ENCODE measurements at regions not wholly inside any gene's neighbourhood (a gene's known extent, or its start where the extent isn't known, plus 50 kb on each side); places are given as distances from the start of the nearest gene placed in this dataset.
"Not testable (repeated sequence)": the region's sequence is repeated elsewhere in the genome, so short reads cannot be mapped to it uniquely, and the experiment has no call there.

DNA sequence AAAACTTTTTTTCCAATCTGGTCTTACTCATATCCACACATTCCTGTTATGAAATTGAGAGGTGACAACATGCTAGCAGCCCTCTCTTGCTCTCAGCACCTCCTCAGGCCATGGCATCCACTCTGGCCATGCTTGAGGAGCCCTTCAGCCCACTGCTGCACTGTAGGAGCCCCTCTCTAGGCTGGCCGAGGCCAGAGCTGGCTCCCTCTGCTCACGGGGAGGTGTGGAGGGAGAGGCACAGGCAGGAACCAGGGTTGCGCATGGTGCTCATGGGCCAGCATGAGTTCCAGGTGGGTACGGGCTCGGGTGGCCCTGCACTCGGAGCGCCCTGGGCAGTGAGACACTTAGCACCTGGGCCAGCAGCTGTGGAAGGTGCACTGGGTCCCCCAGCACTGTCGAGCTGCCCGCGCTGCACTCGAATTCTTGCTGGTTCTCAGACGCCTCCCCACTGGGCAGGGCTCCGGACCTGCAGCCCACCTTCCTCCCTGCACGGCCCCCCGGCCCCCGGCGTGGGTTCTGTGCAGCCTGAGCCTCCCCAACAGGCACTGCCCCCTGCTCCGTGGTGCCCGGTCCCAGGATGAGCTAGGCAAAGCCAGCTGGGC is 1669.6 kb upstream of the CELF4 start:
- no peak for DNase-seq (ENCODE audit: low read depth in 2 of 2)

DNA sequence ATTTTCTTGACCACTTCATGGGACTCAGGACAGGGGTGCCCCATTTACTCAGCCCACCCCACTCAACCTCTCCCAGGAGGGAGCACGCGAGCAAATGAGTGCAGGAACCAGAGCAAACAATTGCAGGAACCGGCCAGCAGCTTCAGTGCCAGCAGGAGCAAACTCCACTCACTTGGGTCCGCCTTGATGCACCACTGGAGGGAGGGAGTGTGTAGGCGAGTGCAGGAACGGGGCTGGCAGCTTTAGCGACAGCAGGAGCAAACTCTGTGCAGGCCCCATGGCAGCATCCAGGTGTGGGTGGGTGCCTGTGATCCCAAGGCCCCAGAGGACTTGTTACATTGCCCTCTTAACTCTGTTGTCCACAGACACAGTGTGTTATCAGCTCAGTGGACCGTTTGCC is 1667.3 kb upstream of the CELF4 start:
- no peak for DNase-seq (ENCODE audit: low read depth in 2 of 2)

DNA sequence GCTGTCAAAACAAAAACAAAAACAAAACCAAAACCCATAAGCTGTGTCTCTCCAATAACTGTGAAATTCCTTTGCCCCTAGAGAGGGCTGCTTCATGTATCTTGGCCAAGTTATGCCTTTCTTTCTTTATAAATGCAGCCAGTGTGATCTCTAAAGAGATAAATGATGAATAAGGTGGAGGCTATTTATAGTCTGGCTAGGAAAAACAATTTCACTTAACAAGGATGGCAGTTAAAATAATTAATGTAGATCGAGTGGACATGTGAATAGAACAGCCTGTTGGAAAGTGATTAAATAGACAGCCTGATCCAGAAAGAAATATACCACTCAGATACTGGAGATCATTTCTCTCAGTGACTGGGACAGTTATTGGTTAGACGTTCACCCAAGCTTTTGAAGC is 1666.9 kb upstream of the CELF4 start:
- DNase-seq (ENCODE audit: low read depth in 2 of 2) = no peak

DNA sequence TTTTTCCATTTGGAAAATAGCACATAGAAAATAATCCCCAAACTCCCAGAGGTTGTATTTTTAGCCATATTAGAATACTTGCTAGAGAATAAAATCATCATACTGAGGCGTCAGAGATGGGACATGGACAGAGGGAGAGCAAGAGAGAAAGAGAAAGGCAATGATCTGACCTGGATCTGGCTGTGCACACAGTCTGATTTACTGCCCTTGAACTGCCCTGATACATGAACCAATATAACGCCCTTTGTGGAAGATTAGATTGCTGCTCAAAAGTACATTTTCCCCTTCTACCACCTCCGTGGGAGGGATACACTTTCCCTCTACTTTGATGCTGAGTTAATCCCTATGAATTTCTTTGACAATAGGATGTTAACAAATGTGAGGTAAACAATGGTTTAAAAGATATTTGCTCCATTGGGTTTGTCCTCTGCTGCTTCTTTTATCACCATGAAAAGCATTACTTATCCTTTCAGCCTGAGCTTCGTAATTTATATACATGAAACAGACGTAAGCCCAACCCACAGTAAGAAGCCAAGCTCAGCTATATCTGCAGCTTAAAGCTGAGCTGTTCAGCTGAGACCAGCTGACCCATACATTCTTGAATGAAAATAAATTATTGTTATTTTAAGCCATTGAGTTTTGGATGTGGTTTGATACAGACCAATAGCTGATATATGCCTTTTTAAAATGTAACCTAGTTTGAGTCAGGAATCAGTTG is 1664.6 kb upstream of the CELF4 start:
- DNase-seq (ENCODE audit: low read depth in 2 of 2) = no peak

DNA sequence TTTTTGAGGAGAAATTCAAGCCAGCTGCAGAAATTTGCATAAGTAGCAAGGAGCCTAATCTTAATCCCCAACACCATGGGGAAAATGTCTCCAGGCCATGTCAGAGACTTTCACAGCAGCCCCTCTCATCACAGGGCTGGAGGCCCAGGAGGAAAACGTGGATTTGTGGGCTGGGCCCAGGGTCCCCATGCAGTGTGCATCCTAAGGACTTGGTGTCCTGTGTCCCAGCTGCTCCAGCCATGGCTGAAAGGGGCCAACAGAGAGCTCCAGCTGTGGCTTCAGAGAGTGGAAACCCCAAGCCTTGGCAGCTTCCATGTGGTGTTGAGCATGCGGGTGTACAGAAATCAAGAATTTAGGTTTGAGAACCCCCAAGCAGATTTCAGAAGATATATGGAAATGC is 1662.2 kb upstream of the CELF4 start:
- not testable (repeated sequence) for DNase-seq (ENCODE audit: low read depth in 2 of 2)

DNA sequence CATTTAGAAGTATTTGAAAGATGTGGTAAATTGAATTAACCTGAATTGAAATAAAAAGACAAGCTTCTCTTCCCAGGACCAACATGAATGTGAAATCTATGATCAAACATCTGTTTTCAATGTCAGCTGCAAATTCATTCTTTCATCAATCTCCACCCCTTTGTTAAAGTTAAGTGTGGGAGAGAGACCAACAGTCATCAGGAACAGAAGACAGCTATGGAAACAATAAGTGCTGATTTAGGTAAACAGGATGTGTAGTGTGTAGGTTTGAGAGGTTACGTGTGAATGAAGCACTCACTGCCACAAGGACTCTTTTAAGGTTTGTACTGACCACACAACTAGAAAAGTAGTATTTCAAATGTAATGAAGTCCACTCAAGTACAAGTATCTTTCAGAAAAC is 1659.8 kb upstream of the CELF4 start:
- no peak for DNase-seq (ENCODE audit: low read depth in 2 of 2)

DNA sequence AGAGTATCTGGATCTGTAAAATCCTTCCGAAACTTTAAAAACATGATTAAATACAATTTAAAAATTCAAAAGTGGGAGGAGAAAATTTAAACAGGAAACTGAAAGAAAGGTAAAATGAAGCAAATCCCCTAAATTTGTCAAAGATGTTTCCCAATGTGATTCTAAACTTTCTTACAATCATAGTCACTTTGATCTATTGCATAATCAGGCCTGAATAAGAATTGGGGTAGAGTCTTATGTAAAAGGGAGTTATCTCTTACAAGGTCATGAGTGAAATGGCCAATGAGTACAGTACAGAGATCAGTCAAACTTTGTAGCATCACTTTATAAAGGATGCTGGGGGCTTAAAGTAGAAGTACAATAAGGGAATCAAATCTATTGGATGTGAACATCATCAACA is 1657.7 kb upstream of the CELF4 start:
- no peak for DNase-seq (ENCODE audit: low read depth in 2 of 2)

DNA sequence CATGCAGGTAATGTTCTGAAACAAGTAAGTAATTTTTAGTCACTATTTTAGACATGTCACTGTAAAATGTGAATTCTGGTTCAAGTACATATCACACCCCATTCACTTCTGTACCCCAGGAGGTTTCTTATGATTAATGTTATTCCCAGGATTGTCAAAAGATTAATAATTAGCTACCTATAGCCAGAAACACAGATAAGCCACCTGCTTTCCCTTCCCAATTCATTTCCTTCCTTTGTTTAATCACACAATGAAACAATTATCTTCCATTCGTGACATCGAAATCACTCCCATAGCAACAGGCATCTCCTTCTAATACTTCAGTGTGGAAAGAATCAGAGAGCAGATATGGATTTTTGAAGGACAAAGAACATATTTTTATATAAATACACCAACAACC is 1650.3 kb upstream of the CELF4 start:
- no peak for DNase-seq (ENCODE audit: low read depth in 2 of 2)

DNA sequence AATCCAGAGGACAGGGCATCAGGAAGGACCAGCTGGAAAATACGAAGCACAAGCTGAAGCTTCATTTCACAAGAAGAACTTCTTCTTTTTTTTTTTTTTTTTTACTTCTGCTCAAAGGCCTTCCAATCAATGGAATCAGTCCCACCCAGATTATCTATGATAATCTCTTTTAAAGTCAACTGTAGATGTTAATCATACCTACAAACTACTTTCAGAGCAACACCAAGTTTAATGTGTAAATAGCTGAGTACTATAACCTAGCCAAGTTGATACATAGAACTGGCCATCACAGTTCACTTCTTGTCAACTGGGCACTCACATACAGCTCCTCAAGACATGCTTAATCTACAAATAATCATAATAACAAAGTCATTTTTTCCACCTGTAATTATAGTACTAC is 1645.9 kb upstream of the CELF4 start:
- DNase-seq (ENCODE audit: low read depth in 2 of 2) = no peak

DNA sequence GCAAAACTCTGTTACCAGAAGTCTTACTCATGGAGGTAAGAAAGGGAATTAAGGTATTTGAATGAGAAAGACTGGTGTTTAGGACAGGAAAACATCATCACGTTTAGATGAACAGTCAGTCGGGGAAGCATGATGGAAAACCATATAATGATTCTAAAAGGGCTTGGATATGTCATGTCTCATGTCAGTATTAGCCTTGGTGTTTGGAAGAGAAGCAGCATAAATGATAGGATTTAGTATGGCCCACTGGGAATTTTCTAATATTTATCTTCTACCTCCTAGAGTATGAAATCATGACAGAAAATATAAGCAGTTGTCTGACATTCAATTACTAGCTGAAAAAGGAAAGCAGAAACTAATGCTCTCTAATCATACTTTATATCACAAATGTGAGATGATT is 1643.6 kb upstream of the CELF4 start:
- no peak for DNase-seq (ENCODE audit: low read depth in 2 of 2)

DNA sequence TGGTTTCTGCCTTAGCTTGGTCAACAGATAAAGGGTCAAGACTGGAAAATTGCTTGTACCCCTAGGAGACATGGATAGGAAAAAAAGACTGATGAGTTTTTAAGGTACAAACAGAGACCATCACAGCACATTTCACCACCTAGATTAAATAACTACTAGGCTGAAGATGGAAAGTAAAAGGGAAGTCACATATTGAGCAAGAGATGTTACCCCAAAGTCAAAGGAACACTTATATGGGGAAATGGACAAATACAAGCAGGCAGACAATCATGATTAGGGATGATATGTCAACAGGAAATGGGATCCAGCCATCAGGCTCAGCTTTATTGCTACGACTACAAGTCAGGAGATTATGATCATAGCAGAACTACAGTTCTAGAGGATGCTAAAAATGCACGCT is 1643.1 kb upstream of the CELF4 start:
- no peak for DNase-seq (ENCODE audit: low read depth in 2 of 2)

DNA sequence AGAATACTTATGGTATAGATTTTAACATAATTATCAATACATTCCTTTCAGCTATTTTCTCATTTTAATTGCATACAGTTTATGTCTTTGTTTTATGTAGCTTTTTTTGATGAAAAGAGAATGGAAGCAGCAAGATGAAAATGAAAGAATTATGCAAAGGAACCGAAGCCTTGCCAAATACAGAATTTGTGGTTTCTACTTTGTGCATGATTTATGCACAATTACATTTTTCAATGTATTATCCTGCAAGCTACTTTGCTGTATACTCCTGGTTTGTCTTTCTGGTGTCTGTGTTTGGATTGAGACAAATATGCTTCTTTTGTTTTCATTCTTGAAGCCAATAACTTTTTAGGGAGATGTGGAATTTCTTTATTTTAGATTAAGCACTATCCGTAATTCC is 1642.6 kb upstream of the CELF4 start:
- DNase-seq (ENCODE audit: low read depth in 2 of 2) = no peak

DNA sequence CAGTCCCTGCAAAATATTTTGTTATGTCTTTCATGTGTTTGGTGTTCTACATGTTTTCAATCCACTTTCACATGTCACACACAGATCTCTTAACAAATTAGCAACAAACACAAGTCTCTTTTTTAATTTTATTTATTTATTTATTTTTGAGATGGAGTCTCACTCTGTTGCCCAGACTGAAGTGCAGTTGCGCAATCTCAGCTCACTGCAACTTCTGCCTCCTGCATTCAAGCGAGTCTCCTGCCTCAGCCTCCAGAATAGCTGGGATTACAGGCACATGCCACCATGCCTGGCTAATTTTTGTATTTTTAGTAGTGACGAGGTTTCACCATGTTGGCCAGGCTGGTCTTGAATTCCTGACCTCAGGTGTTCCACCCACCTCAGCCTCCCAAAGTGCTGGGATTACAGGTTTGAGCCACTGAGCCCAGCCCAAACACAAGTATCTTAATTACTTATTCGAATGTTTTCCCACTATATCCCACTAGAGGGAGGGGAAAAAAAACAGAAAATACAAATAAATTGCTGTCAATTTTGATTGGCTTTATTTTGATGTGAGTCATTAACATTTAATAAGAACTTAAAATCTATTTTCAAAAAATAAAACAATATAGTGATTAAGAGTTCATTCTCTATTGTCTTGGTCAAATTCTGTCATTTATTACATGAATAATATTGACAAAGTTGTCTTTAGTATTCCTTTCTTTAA is 1641.0 kb upstream of the CELF4 start:
- not testable (repeated sequence) for DNase-seq (ENCODE audit: low read depth in 2 of 2)

DNA sequence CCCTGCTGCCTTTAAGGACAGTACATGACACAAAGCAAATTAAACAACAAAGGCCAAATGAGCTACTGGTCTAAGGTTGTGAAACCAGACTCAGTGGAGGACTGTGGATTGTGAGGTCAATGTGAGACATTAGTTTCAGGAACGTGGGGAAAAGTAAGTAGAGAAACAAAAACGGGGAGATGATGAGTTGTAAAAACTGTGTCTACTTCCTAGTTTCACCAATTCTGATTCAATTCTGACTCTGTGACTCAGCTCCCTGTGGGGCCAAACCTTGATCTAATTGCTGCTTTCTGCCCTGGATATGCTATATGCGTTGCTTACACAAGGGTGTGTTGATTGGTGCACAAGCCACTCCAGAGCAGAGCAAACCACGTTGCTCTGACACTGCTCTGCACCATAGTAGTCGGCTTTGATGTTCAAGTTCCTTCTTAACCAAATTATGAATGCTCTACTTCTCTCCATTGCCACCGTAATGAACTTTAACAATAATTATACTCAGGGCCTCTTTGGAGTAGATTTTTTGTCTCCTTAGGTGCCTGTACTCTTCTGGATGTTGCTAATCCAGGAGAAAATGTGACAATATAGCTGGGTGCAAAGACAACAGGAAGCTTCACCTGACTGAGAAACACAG is 1640.1 kb upstream of the CELF4 start:
- DNase-seq (ENCODE audit: low read depth in 2 of 2) = no peak

DNA sequence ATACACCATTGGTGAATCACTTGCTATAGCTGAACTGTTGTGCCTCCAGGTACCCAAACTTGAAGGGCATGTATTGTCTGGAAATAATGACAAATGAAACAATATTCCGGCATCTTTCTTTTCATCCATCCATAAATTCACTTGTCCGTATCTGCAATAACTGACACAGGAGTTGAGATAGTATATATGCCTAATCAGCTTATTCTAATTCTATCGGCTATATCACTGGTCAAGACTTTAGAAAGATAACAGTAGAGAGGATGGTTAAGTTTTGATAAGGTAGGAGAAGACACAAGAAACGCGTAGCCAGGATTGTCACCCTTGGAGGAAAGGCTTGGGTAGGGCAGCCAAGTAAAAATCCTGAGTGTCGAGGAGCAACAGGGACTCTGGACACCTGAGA is 1634.6 kb upstream of the CELF4 start:
- DNase-seq (ENCODE audit: low read depth in 2 of 2) = no peak

DNA sequence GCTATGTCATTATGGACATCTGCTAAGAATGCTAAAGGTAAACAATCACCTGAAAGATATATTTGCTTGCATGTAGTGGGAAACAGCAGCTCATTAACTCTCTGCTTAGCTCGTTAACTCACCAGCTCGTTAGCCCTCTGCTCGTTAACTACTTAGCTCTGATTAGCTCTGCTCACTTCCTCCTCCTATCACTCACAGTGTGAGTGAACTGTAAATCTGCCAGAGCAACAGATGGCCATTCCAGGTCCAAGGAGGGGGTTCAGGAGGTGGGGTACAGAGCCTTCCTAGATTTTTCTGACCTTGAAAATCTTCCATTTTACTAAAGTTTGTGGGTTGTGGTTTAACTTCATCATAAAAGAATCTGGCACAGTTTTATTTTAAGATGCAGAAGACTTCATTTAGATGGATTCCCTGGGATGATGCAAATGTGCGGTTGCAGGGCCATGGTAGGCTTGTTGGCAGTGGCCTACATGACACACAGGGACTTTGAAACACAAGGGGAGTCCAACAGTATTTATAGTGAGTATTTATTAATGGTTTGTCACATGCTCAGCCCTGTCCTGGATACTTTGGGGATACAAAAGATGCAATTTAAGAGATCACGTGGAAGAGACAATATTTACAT is 1633.7 kb upstream of the CELF4 start:
- no peak for DNase-seq (ENCODE audit: low read depth in 2 of 2)

DNA sequence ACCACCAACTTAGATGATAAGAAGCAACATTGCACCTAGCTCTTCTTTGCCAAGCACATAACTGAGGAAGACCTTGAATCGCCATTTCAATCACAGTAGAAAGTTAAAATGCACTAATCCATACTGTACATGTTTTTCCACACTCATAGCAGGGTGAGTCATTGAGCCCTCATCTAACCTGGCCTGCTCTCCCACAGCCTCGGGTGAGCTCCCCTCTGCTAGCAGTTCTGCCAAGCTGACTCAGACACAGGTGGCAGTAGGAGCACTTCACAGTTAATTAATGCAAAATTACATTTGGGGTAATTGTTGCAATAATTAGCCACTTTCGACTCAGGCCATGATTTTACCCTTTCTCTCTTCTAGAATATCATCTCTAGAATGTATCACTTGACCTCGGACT is 1632.8 kb upstream of the CELF4 start:
- no peak for DNase-seq (ENCODE audit: low read depth in 2 of 2)

DNA sequence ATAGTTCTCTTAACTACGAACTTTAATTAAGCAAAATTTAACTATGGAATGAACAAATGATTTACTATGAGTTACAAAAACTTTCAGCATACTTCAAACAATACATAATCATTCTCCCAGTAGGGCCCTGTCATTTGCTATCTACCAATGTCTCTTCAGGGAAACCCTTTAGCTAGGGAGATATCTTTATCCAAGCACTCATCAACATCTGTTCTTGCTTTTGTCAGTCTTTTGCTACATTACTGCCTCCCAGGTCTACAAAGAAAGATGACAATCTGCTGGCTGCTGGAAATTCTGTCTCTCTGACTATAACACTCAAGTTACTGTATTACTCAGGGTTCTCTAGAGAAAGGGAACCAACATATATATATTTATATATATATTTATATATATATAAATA is 1626.3 kb upstream of the CELF4 start:
- no peak for DNase-seq (ENCODE audit: low read depth in 2 of 2)

DNA sequence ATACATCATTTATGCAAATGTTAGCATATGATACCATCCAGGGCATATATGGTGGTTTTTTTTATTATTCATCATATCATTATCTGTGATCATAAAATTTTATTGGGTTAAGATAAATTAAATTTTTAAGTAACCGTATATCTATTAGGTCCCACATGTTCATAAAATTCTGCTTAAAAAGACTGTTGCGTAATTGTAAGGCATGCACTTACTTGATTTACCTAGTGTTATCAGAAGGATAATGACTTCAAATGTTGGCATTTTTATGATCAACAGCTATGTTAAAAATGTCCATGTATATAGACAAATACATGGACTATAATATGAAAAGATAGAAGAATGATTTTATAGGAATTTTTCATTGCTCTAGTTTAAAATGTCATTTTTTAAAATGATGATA is 1625.5 kb upstream of the CELF4 start:
- DNase-seq (ENCODE audit: low read depth in 2 of 2) = no peak

DNA sequence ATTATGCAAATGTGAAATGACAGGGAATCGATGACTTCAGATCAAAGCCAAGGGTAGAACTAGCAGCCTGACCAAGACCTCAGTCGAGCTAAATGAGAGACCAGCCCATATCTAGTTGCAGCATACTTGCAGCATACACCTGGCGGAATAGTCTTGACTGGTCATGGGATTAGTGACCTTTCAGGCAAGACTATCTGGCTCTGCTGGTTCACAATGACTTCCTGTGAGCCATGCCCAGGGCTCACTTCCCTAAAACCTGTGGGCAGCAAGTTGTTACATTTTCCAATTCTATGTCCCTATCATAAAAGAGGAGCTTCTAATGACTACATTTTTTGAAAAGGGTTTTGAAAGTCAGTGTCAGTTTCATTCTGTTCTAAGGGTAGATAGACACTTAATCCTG is 1624.9 kb upstream of the CELF4 start:
- DNase-seq (ENCODE audit: low read depth in 2 of 2) = no peak

DNA sequence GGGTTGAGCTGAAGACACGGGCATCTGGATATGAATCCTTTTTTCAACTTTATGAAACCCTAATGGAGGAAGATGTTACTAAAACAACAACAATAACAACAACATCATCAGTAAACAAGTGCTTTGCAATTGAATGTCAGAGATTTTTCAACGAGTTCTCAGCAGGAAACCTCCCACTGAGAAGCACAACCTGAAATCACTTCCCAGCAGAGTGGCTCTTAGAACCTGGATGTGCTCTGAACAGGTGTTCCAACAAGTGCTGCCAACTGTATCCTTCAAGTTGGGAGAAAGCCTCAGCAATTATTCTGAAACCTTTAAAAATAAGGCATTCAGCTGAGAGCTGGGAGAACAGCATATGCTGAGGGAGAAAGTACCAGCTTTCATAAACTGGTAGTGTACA is 1622.7 kb upstream of the CELF4 start:
- DNase-seq (ENCODE audit: low read depth in 2 of 2) = no peak

DNA sequence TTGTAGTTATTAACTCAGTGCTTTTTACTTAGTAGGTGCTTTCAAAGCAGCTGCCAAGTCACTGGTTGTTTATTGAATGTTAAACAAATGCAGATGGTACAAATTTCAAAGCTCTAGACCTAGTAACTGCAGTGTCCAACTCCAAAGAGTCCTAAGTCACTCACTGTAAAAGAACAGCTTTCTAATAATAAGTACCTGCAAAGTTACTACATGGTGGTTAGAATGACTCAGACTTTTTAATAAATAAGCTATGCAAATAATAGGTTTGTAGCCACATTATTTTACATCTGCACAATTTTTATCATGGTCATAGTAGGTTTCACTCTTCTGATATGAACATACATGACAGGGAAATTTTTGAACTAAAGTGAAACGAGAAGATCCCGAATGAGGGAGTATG is 1620.4 kb upstream of the CELF4 start:
- DNase-seq (ENCODE audit: low read depth in 2 of 2) = no peak
